RWPE2 (cell line): ENCODE measurements at regions not wholly inside any gene's neighbourhood (a gene's known extent, or its start where the extent isn't known, plus 50 kb on each side); places are given as distances from the start of the nearest gene placed in this dataset.

ENCODE experiments used
- ATAC-seq: fragments of 200-7000 bp; cut with Tn5 transposase; 3 replicates; pipeline ENCODE4 v1.9.1; 2021; ENCODE audit warnings: low read depth
- DNase-seq: peaks from one replicate; pipeline ENCODE4 v3.0.0-alpha.2; 2020; ENCODE audit warnings: low spot score
- H3K27ac ChIP-seq: fragments of 450-650 bp; 2 replicates; pipeline ENCODE4 v1.5.1; 2017; ENCODE audit warnings: mild to moderate bottlenecking; ENCODE audit not compliant: poor library complexity, severe bottlenecking
- H3K27me3 ChIP-seq: fragments of 250-450 bp; sonication (Bioruptor Pico); 2 replicates; pipeline ENCODE4 v1.5.1; 2021; ENCODE audit warnings: mild to moderate bottlenecking, moderate library complexity; ENCODE audit not compliant: insufficient read depth, poor library complexity, severe bottlenecking
- H3K36me3 ChIP-seq: fragments of 250-450 bp; sonication (Bioruptor Pico); 2 replicates; pipeline ENCODE4 v1.5.1; 2020; ENCODE audit warnings: low read depth, mild to moderate bottlenecking, moderate library complexity
- H3K4me1 ChIP-seq: fragments of 250-450 bp; sonication (Bioruptor Pico); 2 replicates; pipeline ENCODE4 v1.5.1; 2021; ENCODE audit warnings: mild to moderate bottlenecking, moderate library complexity; ENCODE audit not compliant: insufficient read depth, poor library complexity, severe bottlenecking
- H3K4me3 ChIP-seq: fragments of 250-450 bp; sonication (Bioruptor Pico); 2 replicates; pipeline ENCODE4 v1.5.1; 2021; ENCODE audit warnings: mild to moderate bottlenecking, moderate library complexity; ENCODE audit not compliant: severe bottlenecking
- H3K9me3 ChIP-seq: fragments of 250-450 bp; sonication (Bioruptor Pico); 2 replicates; pipeline ENCODE4 v1.5.1; 2021; ENCODE audit warnings: mild to moderate bottlenecking, moderate library complexity; ENCODE audit not compliant: severe bottlenecking
- CTCF ChIP-seq: fragments of 450-650 bp; IDR thresholded peaks from one replicate; pipeline ENCODE4 v1.5.1; 2017; ENCODE audit warnings: mild to moderate bottlenecking, moderate library complexity; ENCODE audit not compliant: poor library complexity, severe bottlenecking

- Histone ChIP-seq H3K27me3 (no peaks in the 10 kb centered on the region), H3K27ac (no peak overlapping the region), H3K36me3 (no peaks in the 10 kb centered on the region), H3K9me3 (no peaks in the 10 kb centered on the region), H3K4me3 (no peak overlapping the region), H3K4me1 (no peaks in the 10 kb centered on the region)
- DNase-seq (no peak), ATAC-seq (no peak)
- no peak for TF ChIP-seq CTCF
Observed at GRCh38 chr6:98578016-98578415, 256.4 kb upstream of the POU3F2 start.

- no peaks in the 10 kb centered on the region for H3K27me3 ChIP-seq
- no peak overlapping the region for H3K4me3 ChIP-seq
- DNase-seq (no peak), ATAC-seq (no peak)
- no peak overlapping the region for H3K27ac ChIP-seq
- no peak for TF ChIP-seq CTCF
- H3K9me3 ChIP-seq: no peaks in the 10 kb centered on the region
- H3K36me3 ChIP-seq: no peaks in the 10 kb centered on the region
- no peaks in the 10 kb centered on the region for H3K4me1 ChIP-seq
Observed at GRCh38 chr6:98579079-98579478, 255.3 kb upstream of the POU3F2 start.

GRCh38 chr6:98579941-98580340 lies 254.4 kb upstream of the POU3F2 start:
- ATAC-seq: no peak
- no peaks in the 10 kb centered on the region for H3K4me1 ChIP-seq
- no peaks in the 10 kb centered on the region for H3K9me3 ChIP-seq
- no peaks in the 10 kb centered on the region for H3K27me3 ChIP-seq
- no peaks in the 10 kb centered on the region for H3K36me3 ChIP-seq
- TF ChIP-seq CTCF: no peak
- H3K27ac ChIP-seq: no peak overlapping the region
- H3K4me3 ChIP-seq: no peak overlapping the region
- no peak for DNase-seq

DNA sequence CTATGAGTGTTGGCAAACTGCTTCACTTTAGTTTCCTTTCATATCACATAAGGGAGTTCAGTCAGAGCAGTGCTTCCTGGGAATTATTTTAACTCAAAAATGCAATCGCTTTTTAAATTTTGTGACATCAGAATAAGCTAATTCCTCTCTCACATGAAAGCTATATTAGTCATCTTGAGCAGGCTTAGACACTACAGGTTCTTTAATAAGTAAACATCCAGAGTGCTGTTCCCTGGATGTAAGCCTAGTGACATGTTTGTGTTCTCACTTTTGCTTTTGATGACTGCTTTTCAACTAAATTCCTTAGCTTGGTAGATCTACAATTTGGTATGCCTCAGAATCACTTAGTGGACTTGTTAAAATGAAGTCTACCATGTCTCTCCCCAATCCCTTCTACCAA lies 252.7 kb upstream of the POU3F2 start:
- Histone ChIP-seq H3K27ac (no peak overlapping the region), H3K4me1 (no peaks in the 10 kb centered on the region), H3K4me3 (no peak overlapping the region), H3K9me3 (no peaks in the 10 kb centered on the region), H3K36me3 (no peaks in the 10 kb centered on the region), H3K27me3 (no peaks in the 10 kb centered on the region)
- TF ChIP-seq CTCF: no peak
- DNase-seq (no peak), ATAC-seq (no peak)

GRCh38 chr6:98583506-98583905 lies 250.9 kb upstream of the POU3F2 start:
- ATAC-seq (no peak), DNase-seq (no peak)
- H3K4me1 ChIP-seq: no peaks in the 10 kb centered on the region
- TF ChIP-seq CTCF: no peak
- no peak overlapping the region for H3K27ac ChIP-seq
- peaks cover 3% of the 10 kb centered on the region for H3K27me3 ChIP-seq
- H3K9me3 ChIP-seq: no peaks in the 10 kb centered on the region
- H3K4me3 ChIP-seq: no peak overlapping the region
- no peaks in the 10 kb centered on the region for H3K36me3 ChIP-seq
